ENCODE measurements at regions not wholly inside any gene's neighbourhood (a gene's known extent, or its start where the extent isn't known, plus 50 kb on each side); places are given as distances from the start of the nearest gene placed in this dataset.
A peak's percentile ranks its signal among the peaks of the same experiment; 100 is the strongest.

- DNase-seq, result no peak
Measured at GRCh38 chr13:76505437-76505836, 380.8 kb downstream of the KCTD12 start.

GRCh38 chr13:76503766-76504165 is 382.4 kb downstream of the KCTD12 start:
- no peak for DNase-seq

GRCh38 chr13:76503291-76503690 is 382.9 kb downstream of the KCTD12 start:
- DNase-seq, result no peak

- no peak for DNase-seq
Measured at GRCh38 chr13:76500894-76501293, 385.3 kb downstream of the KCTD12 start.

GRCh38 chr13:76499891-76500290 is 386.3 kb downstream of the KCTD12 start:
- DNase-seq, result no peak

GRCh38 chr13:76489274-76489673 is 396.9 kb downstream of the KCTD12 start:
- no peak for DNase-seq

- DNase-seq, result no peak
Measured at GRCh38 chr13:76481738-76482137, 404.5 kb downstream of the KCTD12 start.

- DNase-seq, result no peak
Measured at GRCh38 chr13:76474966-76475365, 411.2 kb downstream of the KCTD12 start.

- DNase-seq, result no peak
Measured at GRCh38 chr13:76474356-76474755, 411.8 kb downstream of the KCTD12 start.

- peak; percentile 66 for DNase-seq
Measured at GRCh38 chr13:76473552-76474134, 412.6 kb downstream of the KCTD12 start.

GRCh38 chr13:76472916-76473315 is 413.3 kb downstream of the KCTD12 start:
- DNase-seq, result no peak

GRCh38 chr13:76471486-76471885 is 414.7 kb downstream of the KCTD12 start:
- DNase-seq, result no peak

GRCh38 chr13:76470991-76471390 is 415.2 kb downstream of the KCTD12 start:
- DNase-seq, result no peak

GRCh38 chr13:76466043-76466442 is 420.2 kb downstream of the KCTD12 start:
- no peak for DNase-seq

GRCh38 chr13:76463314-76463713 is 422.9 kb downstream of the KCTD12 start:
- no peak for DNase-seq

- peak; percentile 79 for DNase-seq
Measured at GRCh38 chr13:76461999-76462398, 424.2 kb downstream of the KCTD12 start.

GRCh38 chr13:76461484-76461883 is 424.7 kb downstream of the KCTD12 start:
- no peak for DNase-seq

- DNase-seq, result no peak
Measured at GRCh38 chr13:76459863-76460262, 426.3 kb downstream of the KCTD12 start.

- no peak for DNase-seq
Measured at GRCh38 chr13:76455960-76456359, 430.2 kb downstream of the KCTD12 start.

- DNase-seq, result no peak
Measured at GRCh38 chr13:76454991-76455390, 431.2 kb downstream of the KCTD12 start.

GRCh38 chr13:76449716-76450115 is 436.5 kb downstream of the KCTD12 start:
- no peak for DNase-seq

GRCh38 chr13:76446191-76446590 is 440.0 kb downstream of the KCTD12 start:
- no peak for DNase-seq

- no peak for DNase-seq
Measured at GRCh38 chr13:76440568-76440967, 445.6 kb downstream of the KCTD12 start.

GRCh38 chr13:76439546-76439945 is 446.7 kb downstream of the KCTD12 start:
- DNase-seq, result no peak

- DNase-seq, result no peak
Measured at GRCh38 chr13:76438050-76438449, 448.2 kb downstream of the KCTD12 start.
